ENCODE measurements at regions not wholly inside any gene's neighbourhood (a gene's known extent, or its start where the extent isn't known, plus 50 kb on each side); places are given as distances from the start of the nearest gene placed in this dataset.
A peak's percentile ranks its signal among the peaks of the same experiment; 100 is the strongest.

GRCh38 chr3:115251509-115251908, 104.4 kb upstream of the ZBTB20 start:
- no TSS peak for BruUV-seq (replicated peaks)
- POLR2A ChIA-PET = no interaction called here
- Mint-ChIP-seq H3K9me3 (ENCODE audit: unreplicated experiment) (no peaks in the 10 kb centered on the region), H3K4me1 (ENCODE audit: insufficient read depth, unreplicated experiment) (no peaks in the 10 kb centered on the region), H3K27me3 (ENCODE audit: insufficient read depth, unreplicated experiment) (no peaks in the 10 kb centered on the region), H3K27ac (ENCODE audit: low read depth, unreplicated experiment) (no peak overlapping the region), H3K36me3 (ENCODE audit: insufficient read depth, unreplicated experiment) (no peaks in the 10 kb centered on the region), H3K4me3 (ENCODE audit: unreplicated experiment) (no peak overlapping the region)
- peak; percentile 1 for DNase-seq (ENCODE audit: unreplicated experiment)
- no peak for TF ChIP-seq CTCF (IDR thresholded peaks at IDR 0.05; ENCODE audit: unreplicated experiment)
- intact Hi-C loops (cut with micrococcal nuclease) = no loop called here
- CTCF ChIA-PET = interaction anchor here (0.7 kb wide), 1 partner anchor 442 kb away, joined by 3 read pairs; no protein-coding TSS in a partner anchor

GRCh38 chr3:115252679-115253078, 105.6 kb upstream of the ZBTB20 start:
- H3K9me3 Mint-ChIP-seq (ENCODE audit: unreplicated experiment) = peaks cover 7% of the 10 kb centered on the region
- H3K36me3 Mint-ChIP-seq (ENCODE audit: insufficient read depth, unreplicated experiment) = no peaks in the 10 kb centered on the region
- no TSS peak for BruUV-seq (replicated peaks)
- ChIA-PET POLR2A (interaction anchor here (0.7 kb wide), 1 partner anchor 68 kb away, joined by 3 read pairs; no protein-coding TSS in a partner anchor), CTCF (interaction anchor here (0.6 kb wide), 2 partner anchors 22 to 99 kb away, joined by 3 to 4 read pairs; no protein-coding TSS in a partner anchor)
- TF ChIP-seq CTCF (IDR thresholded peaks at IDR 0.05; ENCODE audit: unreplicated experiment) = no peak
- DNase-seq (ENCODE audit: unreplicated experiment) = no peak
- no peaks in the 10 kb centered on the region for H3K4me1 Mint-ChIP-seq (ENCODE audit: insufficient read depth, unreplicated experiment)
- no peak overlapping the region for H3K27ac Mint-ChIP-seq (ENCODE audit: low read depth, unreplicated experiment)
- H3K27me3 Mint-ChIP-seq (ENCODE audit: insufficient read depth, unreplicated experiment) = no peaks in the 10 kb centered on the region
- no peak overlapping the region for H3K4me3 Mint-ChIP-seq (ENCODE audit: unreplicated experiment)
- intact Hi-C loops (cut with micrococcal nuclease) = no loop called here

- CTCF ChIA-PET = no interaction called here
- intact Hi-C loops (cut with micrococcal nuclease) = no loop called here
- Mint-ChIP-seq H3K9me3 (ENCODE audit: unreplicated experiment) (peaks cover 10% of the 10 kb centered on the region), H3K27ac (ENCODE audit: low read depth, unreplicated experiment) (no peak overlapping the region), H3K36me3 (ENCODE audit: insufficient read depth, unreplicated experiment) (no peaks in the 10 kb centered on the region), H3K4me1 (ENCODE audit: insufficient read depth, unreplicated experiment) (no peaks in the 10 kb centered on the region), H3K27me3 (ENCODE audit: insufficient read depth, unreplicated experiment) (no peaks in the 10 kb centered on the region), H3K4me3 (ENCODE audit: unreplicated experiment) (no peak overlapping the region)
- no TSS peak for BruUV-seq (replicated peaks)
- TF ChIP-seq CTCF (IDR thresholded peaks at IDR 0.05; ENCODE audit: unreplicated experiment) = no peak
- POLR2A ChIA-PET = no interaction called here
- DNase-seq (ENCODE audit: unreplicated experiment) = no peak
These were observed 107.6 kb upstream of the ZBTB20 start for GRCh38 chr3:115254492-115255196.

GRCh38 chr3:115255197-115255585, 108.1 kb upstream of the ZBTB20 start:
- no peaks in the 10 kb centered on the region for H3K27me3 Mint-ChIP-seq (ENCODE audit: insufficient read depth, unreplicated experiment)
- ChIA-PET CTCF (no interaction called here), POLR2A (no interaction called here)
- no peaks in the 10 kb centered on the region for H3K4me1 Mint-ChIP-seq (ENCODE audit: insufficient read depth, unreplicated experiment)
- intact Hi-C loops (cut with micrococcal nuclease) = no loop called here
- no peak for DNase-seq (ENCODE audit: unreplicated experiment)
- BruUV-seq (replicated peaks) = no TSS peak
- no peak for TF ChIP-seq CTCF (IDR thresholded peaks at IDR 0.05; ENCODE audit: unreplicated experiment)
- no peak overlapping the region for H3K27ac Mint-ChIP-seq (ENCODE audit: low read depth, unreplicated experiment)
- no peak overlapping the region for H3K4me3 Mint-ChIP-seq (ENCODE audit: unreplicated experiment)
- peaks cover 10% of the 10 kb centered on the region for H3K9me3 Mint-ChIP-seq (ENCODE audit: unreplicated experiment)
- no peaks in the 10 kb centered on the region for H3K36me3 Mint-ChIP-seq (ENCODE audit: insufficient read depth, unreplicated experiment)
